Fibroblast of the aortic adventitia (primary cell): ENCODE measurements at regions not wholly inside any gene's neighbourhood (a gene's known extent, or its start where the extent isn't known, plus 50 kb on each side); places are given as distances from the start of the nearest gene placed in this dataset.

Source experiments
- DNase-seq: peaks from one replicate; pipeline ENCODE4 v3.0.0-alpha.2; 2010; ENCODE audit warnings: low read depth
- H3K4me3 ChIP-seq: 2 replicates; pipeline ENCODE4 v1.5.1; 2011; ENCODE audit warnings: low read depth, mild to moderate bottlenecking, control low read depth, low read length, moderate library complexity
- CTCF ChIP-seq: IDR thresholded peaks from 2 replicates; pipeline ENCODE4 v1.5.1; 2011; ENCODE audit warnings: mild to moderate bottlenecking, low read length, control low read depth, inconsistent platforms; ENCODE audit not compliant: insufficient read depth

GRCh38 chr9:129400001-129400970 is 220.6 kb downstream of the C9orf50 start:
- no peak for TF ChIP-seq CTCF
- no peak overlapping the region for H3K4me3 ChIP-seq
- DNase-seq = no peak

- TF ChIP-seq CTCF = no peak
- no peak overlapping the region for H3K4me3 ChIP-seq
- no peak for DNase-seq
Measured at GRCh38 chr9:129399634-129399990, 221.3 kb downstream of the C9orf50 start.

- no peak for TF ChIP-seq CTCF
- DNase-seq = no peak
- no peak overlapping the region for H3K4me3 ChIP-seq
Measured at GRCh38 chr9:129398961-129399633, 221.0 kb upstream of the IER5L start.

GRCh38 chr9:129398101-129398960 is 220.3 kb upstream of the IER5L start:
- no peak for TF ChIP-seq CTCF
- DNase-seq = no peak
- no peak overlapping the region for H3K4me3 ChIP-seq

GRCh38 chr9:129397335-129397734 is 219.3 kb upstream of the IER5L start:
- no peak for DNase-seq
- H3K4me3 ChIP-seq = no peak overlapping the region
- no peak for TF ChIP-seq CTCF

GRCh38 chr9:129396365-129396708 is 218.3 kb upstream of the IER5L start:
- TF ChIP-seq CTCF = no peak
- H3K4me3 ChIP-seq = no peak overlapping the region
- no peak for DNase-seq
